Hepatocyte (in vitro differentiated cells): ENCODE measurements at regions not wholly inside any gene's neighbourhood (a gene's known extent, or its start where the extent isn't known, plus 50 kb on each side); places are given as distances from the start of the nearest gene placed in this dataset.

Experiments
- EZH2 ChIP-seq: fragments of 200-600 bp; sonication (generic); IDR thresholded peaks from 2 replicates; pipeline ENCODE4 v1.6.1; 2016; ENCODE audit warnings: antibody characterized with exemption, mild to moderate bottlenecking, borderline replicate concordance
- EZH2phosphoT487 ChIP-seq: fragments of 200-600 bp; sonication (generic); IDR thresholded peaks from one replicate; pipeline ENCODE4 v1.6.1; 2018; ENCODE audit warnings: antibody characterized with exemption, mild to moderate bottlenecking, low read depth, moderate library complexity; ENCODE audit not compliant: unreplicated experiment, severe bottlenecking
- TF ChIP-seq, protein P1 (sequence below): fragments of 200-600 bp; sonication (generic); IDR thresholded peaks from 2 replicates; pipeline ENCODE4 v1.5.1; 2016; ENCODE audit warnings: antibody characterized with exemption, mild to moderate bottlenecking; ENCODE audit not compliant: poor library complexity

DNA sequence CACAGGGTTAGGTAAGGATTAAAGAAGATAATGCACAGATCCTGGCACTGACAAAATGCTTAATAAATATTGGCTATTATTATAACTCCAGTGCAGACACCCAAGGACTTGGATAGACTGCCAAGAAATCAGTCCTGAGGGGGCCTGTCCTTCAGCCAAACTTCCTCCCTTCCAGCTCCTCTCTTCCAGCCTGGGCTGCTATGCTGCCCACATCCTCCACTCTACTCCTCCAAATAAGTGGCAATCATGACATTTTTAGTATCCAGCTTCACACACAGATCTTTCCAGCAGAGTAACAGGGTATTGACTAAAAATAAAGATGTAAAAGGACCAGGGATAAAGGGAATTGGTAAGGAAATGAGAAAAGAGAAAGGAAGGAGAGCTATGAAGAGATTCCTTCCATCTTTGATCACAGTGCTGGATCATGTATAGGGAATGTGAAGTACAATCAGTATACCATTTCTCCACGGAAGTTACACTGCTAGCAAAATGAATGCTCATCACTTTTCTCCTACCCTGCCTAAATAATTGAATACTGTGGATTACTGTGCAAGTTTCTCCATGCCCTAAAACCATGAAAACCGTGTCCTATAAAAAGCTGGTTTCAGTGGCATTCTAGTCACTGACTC is 136.0 kb upstream of the OSMR start:
- TF ChIP-seq, protein P1, sequence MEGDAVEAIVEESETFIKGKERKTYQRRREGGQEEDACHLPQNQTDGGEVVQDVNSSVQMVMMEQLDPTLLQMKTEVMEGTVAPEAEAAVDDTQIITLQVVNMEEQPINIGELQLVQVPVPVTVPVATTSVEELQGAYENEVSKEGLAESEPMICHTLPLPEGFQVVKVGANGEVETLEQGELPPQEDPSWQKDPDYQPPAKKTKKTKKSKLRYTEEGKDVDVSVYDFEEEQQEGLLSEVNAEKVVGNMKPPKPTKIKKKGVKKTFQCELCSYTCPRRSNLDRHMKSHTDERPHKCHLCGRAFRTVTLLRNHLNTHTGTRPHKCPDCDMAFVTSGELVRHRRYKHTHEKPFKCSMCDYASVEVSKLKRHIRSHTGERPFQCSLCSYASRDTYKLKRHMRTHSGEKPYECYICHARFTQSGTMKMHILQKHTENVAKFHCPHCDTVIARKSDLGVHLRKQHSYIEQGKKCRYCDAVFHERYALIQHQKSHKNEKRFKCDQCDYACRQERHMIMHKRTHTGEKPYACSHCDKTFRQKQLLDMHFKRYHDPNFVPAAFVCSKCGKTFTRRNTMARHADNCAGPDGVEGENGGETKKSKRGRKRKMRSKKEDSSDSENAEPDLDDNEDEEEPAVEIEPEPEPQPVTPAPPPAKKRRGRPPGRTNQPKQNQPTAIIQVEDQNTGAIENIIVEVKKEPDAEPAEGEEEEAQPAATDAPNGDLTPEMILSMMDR = no peak
- TF ChIP-seq EZH2 = no peak
- TF ChIP-seq EZH2phosphoT487 = no peak
